ENCODE measurements at regions not wholly inside any gene's neighbourhood (a gene's known extent, or its start where the extent isn't known, plus 50 kb on each side); places are given as distances from the start of the nearest gene placed in this dataset.
A peak's percentile ranks its signal among the peaks of the same experiment; 100 is the strongest.
"Not testable (repeated sequence)": the region's sequence is repeated elsewhere in the genome, so short reads cannot be mapped to it uniquely, and the experiment has no call there.

- peaks cover 15% of the 10 kb centered on the region for H3K4me1 ChIP-seq (ENCODE audit: low read depth)
- no peak for TF ChIP-seq CTCF (IDR thresholded peaks at IDR 0.05; ENCODE audit: low read depth, low read length)
- no peak overlapping the region for H3K27ac ChIP-seq
- H3K9me3 ChIP-seq (ENCODE audit: low read depth) = no peaks in the 10 kb centered on the region
- no peaks in the 10 kb centered on the region for H3K27me3 ChIP-seq
- H3K36me3 ChIP-seq = no peaks in the 10 kb centered on the region
- DNase-seq (ENCODE audit: low read depth in 1 of 2, low spot score in 1 of 2) = no peak
- no peak overlapping the region for H3K4me3 ChIP-seq
These were observed 222.6 kb downstream of the MREG start for GRCh38 chr2:215790523-215791421.

GRCh38 chr2:215787565-215788178 lies 225.7 kb downstream of the MREG start:
- Histone ChIP-seq H3K27ac (no peak overlapping the region), H3K4me1 (ENCODE audit: low read depth) (peaks cover 7% of the 10 kb centered on the region), H3K27me3 (no peaks in the 10 kb centered on the region), H3K9me3 (ENCODE audit: low read depth) (no peaks in the 10 kb centered on the region), H3K4me3 (no peak overlapping the region), H3K36me3 (no peaks in the 10 kb centered on the region)
- TF ChIP-seq CTCF (IDR thresholded peaks at IDR 0.05; ENCODE audit: low read depth, low read length) = no peak
- no peak for DNase-seq (ENCODE audit: low read depth in 1 of 2, low spot score in 1 of 2)

- Histone ChIP-seq H3K9me3 (ENCODE audit: low read depth) (no peaks in the 10 kb centered on the region), H3K27me3 (no peaks in the 10 kb centered on the region), H3K4me3 (no peak overlapping the region), H3K27ac (no peak overlapping the region), H3K4me1 (ENCODE audit: low read depth) (peaks cover 7% of the 10 kb centered on the region), H3K36me3 (no peaks in the 10 kb centered on the region)
- TF ChIP-seq CTCF (IDR thresholded peaks at IDR 0.05; ENCODE audit: low read depth, low read length) = no peak
- DNase-seq (ENCODE audit: low read depth in 1 of 2, low spot score in 1 of 2) = no peak
These were observed 226.3 kb downstream of the MREG start for GRCh38 chr2:215787025-215787424.

- Histone ChIP-seq H3K36me3 (no peaks in the 10 kb centered on the region), H3K4me3 (no peak overlapping the region), H3K27ac (no peak overlapping the region), H3K4me1 (ENCODE audit: low read depth) (peaks cover 7% of the 10 kb centered on the region), H3K27me3 (no peaks in the 10 kb centered on the region), H3K9me3 (ENCODE audit: low read depth) (no peaks in the 10 kb centered on the region)
- DNase-seq (ENCODE audit: low read depth in 1 of 2, low spot score in 1 of 2) = peak; percentile 34 to 93
- TF ChIP-seq CTCF (IDR thresholded peaks at IDR 0.05; ENCODE audit: low read depth, low read length) = no peak
These were observed 229.0 kb downstream of the MREG start for GRCh38 chr2:215784371-215784783.

- not testable (repeated sequence) for H3K27ac ChIP-seq; H3K4me3 ChIP-seq; H3K36me3 ChIP-seq; H3K4me1 ChIP-seq (ENCODE audit: low read depth); DNase-seq (ENCODE audit: low read depth in 1 of 2, low spot score in 1 of 2); H3K27me3 ChIP-seq; H3K9me3 ChIP-seq (ENCODE audit: low read depth)
These were observed 229.7 kb downstream of the MREG start for GRCh38 chr2:215783640-215784039.

GRCh38 chr2:215782965-215783364 lies 230.4 kb downstream of the MREG start:
- no peak for DNase-seq (ENCODE audit: low read depth in 1 of 2, low spot score in 1 of 2)
- H3K27me3 ChIP-seq = no peaks in the 10 kb centered on the region
- H3K27ac ChIP-seq = no peak overlapping the region
- no peak for TF ChIP-seq CTCF (IDR thresholded peaks at IDR 0.05; ENCODE audit: low read depth, low read length)
- H3K4me3 ChIP-seq = no peak overlapping the region
- no peaks in the 10 kb centered on the region for H3K9me3 ChIP-seq (ENCODE audit: low read depth)
- H3K4me1 ChIP-seq (ENCODE audit: low read depth) = peaks cover 7% of the 10 kb centered on the region
- no peaks in the 10 kb centered on the region for H3K36me3 ChIP-seq
